ENCODE measurements at regions not wholly inside any gene's neighbourhood (a gene's known extent, or its start where the extent isn't known, plus 50 kb on each side); places are given as distances from the start of the nearest gene placed in this dataset.

GRCh38 chr1:71200503-71200902 is 119.7 kb upstream of the ZRANB2 start:
- DNase-seq (ENCODE audit: low read depth), result no peak
- no peak overlapping the region for H3K4me3 ChIP-seq (ENCODE audit: low read depth, low read length)

- H3K4me3 ChIP-seq (ENCODE audit: low read depth, low read length), result no peak overlapping the region
- DNase-seq (ENCODE audit: low read depth), result no peak
These were observed 115.8 kb upstream of the ZRANB2 start for GRCh38 chr1:71196685-71197084.

- peak; percentile 13 for DNase-seq (ENCODE audit: low read depth)
- H3K4me3 ChIP-seq (ENCODE audit: low read depth, low read length), result no peak overlapping the region
These were observed 112.3 kb upstream of the ZRANB2 start for GRCh38 chr1:71193153-71193552.

GRCh38 chr1:71191520-71191919 is 110.7 kb upstream of the ZRANB2 start:
- no peak overlapping the region for H3K4me3 ChIP-seq (ENCODE audit: low read depth, low read length)
- DNase-seq (ENCODE audit: low read depth), result no peak

GRCh38 chr1:71190843-71191242 is 110.0 kb upstream of the ZRANB2 start:
- no peak overlapping the region for H3K4me3 ChIP-seq (ENCODE audit: low read depth, low read length)
- DNase-seq (ENCODE audit: low read depth), result no peak

GRCh38 chr1:71184410-71184809 is 103.6 kb upstream of the ZRANB2 start:
- DNase-seq (ENCODE audit: low read depth), result no peak
- H3K4me3 ChIP-seq (ENCODE audit: low read depth, low read length), result no peak overlapping the region

- DNase-seq (ENCODE audit: low read depth), result no peak
- no peak overlapping the region for H3K4me3 ChIP-seq (ENCODE audit: low read depth, low read length)
These were observed 99.2 kb upstream of the ZRANB2 start for GRCh38 chr1:71179997-71180396.

GRCh38 chr1:71170925-71171324 is 90.1 kb upstream of the ZRANB2 start:
- H3K4me3 ChIP-seq (ENCODE audit: low read depth, low read length), result no peak overlapping the region
- no peak for DNase-seq (ENCODE audit: low read depth)

- DNase-seq (ENCODE audit: low read depth), result no peak
These were observed 86.7 kb upstream of the ZRANB2 start for GRCh38 chr1:71167505-71167904.

GRCh38 chr1:71166178-71167173 is 85.6 kb upstream of the ZRANB2 start:
- no peak for DNase-seq (ENCODE audit: low read depth)
- no peak overlapping the region for H3K4me3 ChIP-seq (ENCODE audit: low read depth, low read length)

More at GRCh38 chr1:71167505-71167904, 86.7 kb upstream of the ZRANB2 start:
- no peak overlapping the region for H3K4me3 ChIP-seq (ENCODE audit: low read depth, low read length)

GRCh38 chr1:71157715-71158114 is 76.9 kb upstream of the ZRANB2 start:
- no peak for DNase-seq (ENCODE audit: low read depth)
- H3K4me3 ChIP-seq (ENCODE audit: low read depth, low read length), result no peak overlapping the region

GRCh38 chr1:71157151-71157550 is 76.3 kb upstream of the ZRANB2 start:
- H3K4me3 ChIP-seq (ENCODE audit: low read depth, low read length), result no peak overlapping the region

GRCh38 chr1:71156590-71156989 is 75.8 kb upstream of the ZRANB2 start:
- no peak for DNase-seq (ENCODE audit: low read depth)
- H3K4me3 ChIP-seq (ENCODE audit: low read depth, low read length), result no peak overlapping the region

More at GRCh38 chr1:71157151-71157550, 76.3 kb upstream of the ZRANB2 start:
- DNase-seq (ENCODE audit: low read depth), result no peak

- H3K4me3 ChIP-seq (ENCODE audit: low read depth, low read length), result no peak overlapping the region
- no peak for DNase-seq (ENCODE audit: low read depth)
These were observed 73.6 kb upstream of the ZRANB2 start for GRCh38 chr1:71154429-71154828.

GRCh38 chr1:71153826-71154225 is 73.0 kb upstream of the ZRANB2 start:
- no peak for DNase-seq (ENCODE audit: low read depth)
- H3K4me3 ChIP-seq (ENCODE audit: low read depth, low read length), result no peak overlapping the region

GRCh38 chr1:71147637-71148360 is 67.0 kb upstream of the ZRANB2 start:
- no peak overlapping the region for H3K4me3 ChIP-seq (ENCODE audit: low read depth, low read length)
- no peak for DNase-seq (ENCODE audit: low read depth)

GRCh38 chr1:71135571-71135970 is 54.7 kb upstream of the ZRANB2 start:
- no peak overlapping the region for H3K4me3 ChIP-seq (ENCODE audit: low read depth, low read length)

More at GRCh38 chr1:71135571-71135970, 54.7 kb upstream of the ZRANB2 start:
- peak; percentile 5 for DNase-seq (ENCODE audit: low read depth)
